H9 (cell line): ENCODE measurements at regions not wholly inside any gene's neighbourhood (a gene's known extent, or its start where the extent isn't known, plus 50 kb on each side); places are given as distances from the start of the nearest gene placed in this dataset.

Experiments
- DNase-seq: peaks from one replicate; pipeline ENCODE4 v3.0.0-alpha.2; 2017
- H2AFZ ChIP-seq: one replicate; pipeline ENCODE4 v1.6.1; 2013; ENCODE audit warnings: mild to moderate bottlenecking, low read length, control low read depth, moderate library complexity
- H2AK5ac ChIP-seq: 2 replicates; pipeline ENCODE4 v1.6.1; 2013; ENCODE audit warnings: low read length, control low read depth, mixed read lengths; ENCODE audit not compliant: insufficient read length
- H2BK120ac ChIP-seq: one replicate; pipeline ENCODE4 v1.6.1; 2013; ENCODE audit warnings: low read depth, mild to moderate bottlenecking, low read length, control low read depth, inconsistent platforms; ENCODE audit not compliant: poor library complexity, severe bottlenecking
- H2BK12ac ChIP-seq: 2 replicates; pipeline ENCODE4 v1.6.1; 2013; ENCODE audit warnings: low read length, control low read depth, mixed read lengths, low read depth; ENCODE audit not compliant: insufficient read length
- H2BK15ac ChIP-seq: 2 replicates; pipeline ENCODE4 v1.6.1; 2013; ENCODE audit warnings: low read depth, low read length, control low read depth
- H2BK20ac ChIP-seq: one replicate; pipeline ENCODE4 v1.6.1; 2013; ENCODE audit warnings: low read depth, mild to moderate bottlenecking, low read length, control low read depth, inconsistent platforms; ENCODE audit not compliant: poor library complexity, severe bottlenecking
- H2BK5ac ChIP-seq: 2 replicates; pipeline ENCODE4 v1.6.1; 2013; ENCODE audit warnings: low read length, control low read depth, mixed read lengths; ENCODE audit not compliant: insufficient read length
- H3K14ac ChIP-seq: 2 replicates; pipeline ENCODE4 v1.6.1; 2013; ENCODE audit warnings: low read length, control low read depth; ENCODE audit not compliant: insufficient read depth
- H3K18ac ChIP-seq: 2 replicates; pipeline ENCODE4 v1.6.1; 2013; ENCODE audit warnings: low read depth, mild to moderate bottlenecking, mixed read lengths, low read length, control low read depth; ENCODE audit not compliant: insufficient read length
- H3K23ac ChIP-seq: 2 replicates; pipeline ENCODE4 v1.6.1; 2013; ENCODE audit warnings: low read length, control low read depth, mixed read lengths, low read depth; ENCODE audit not compliant: insufficient read length
- H3K23me2 ChIP-seq: 2 replicates; pipeline ENCODE4 v1.6.1; 2013; ENCODE audit warnings: low read depth, mild to moderate bottlenecking, mixed read lengths, low read length, control low read depth; ENCODE audit not compliant: insufficient read length, poor library complexity, severe bottlenecking
- H3K27ac ChIP-seq: 2 replicates; pipeline ENCODE4 v1.5.1; 2013; ENCODE audit warnings: low read length, control low read depth, mixed read lengths, low read depth; ENCODE audit not compliant: insufficient read length
- H3K27me3 ChIP-seq: 2 replicates; pipeline ENCODE4 v1.6.1; 2013; ENCODE audit warnings: low read length, control low read depth, inconsistent platforms; ENCODE audit not compliant: insufficient read depth
- H3K4ac ChIP-seq: 2 replicates; pipeline ENCODE4 v1.6.1; 2013; ENCODE audit warnings: low read depth, mild to moderate bottlenecking, control low read depth, inconsistent platforms, low read length, moderate library complexity
- H3K4me1 ChIP-seq: 2 replicates; pipeline ENCODE4 v1.6.1; 2013; ENCODE audit warnings: low read length, control low read depth, inconsistent platforms; ENCODE audit not compliant: insufficient read depth
- H3K4me2 ChIP-seq: 2 replicates; pipeline ENCODE4 v1.6.1; 2013; ENCODE audit warnings: low read length, control low read depth, mixed read lengths; ENCODE audit not compliant: insufficient read length, insufficient read depth
- H3K56ac ChIP-seq: 2 replicates; pipeline ENCODE4 v1.6.1; 2013; ENCODE audit warnings: low read depth, mild to moderate bottlenecking, mixed read lengths, low read length, control low read depth; ENCODE audit not compliant: insufficient read length
- H3K79me1 ChIP-seq: 2 replicates; pipeline ENCODE4 v1.6.1; 2013; ENCODE audit warnings: low read depth, mild to moderate bottlenecking, moderate library complexity, low read length, control low read depth, inconsistent platforms; ENCODE audit not compliant: insufficient read depth, poor library complexity, severe bottlenecking
- H3K79me2 ChIP-seq: 2 replicates; pipeline ENCODE4 v1.6.1; 2013; ENCODE audit warnings: low read length, control low read depth, inconsistent platforms; ENCODE audit not compliant: insufficient read depth
- H3K9ac ChIP-seq: 2 replicates; pipeline ENCODE4 v1.6.1; 2013; ENCODE audit warnings: low read length, control low read depth, mixed read lengths; ENCODE audit not compliant: insufficient read length; ENCODE audit errors: extremely low read depth
- H3K9me3 ChIP-seq: one replicate; pipeline ENCODE4 v1.6.1; 2013; ENCODE audit warnings: low read depth, low read length, inconsistent platforms; ENCODE audit not compliant: control insufficient read depth
- H3T11ph ChIP-seq: one replicate; pipeline ENCODE4 v1.6.1; 2013; ENCODE audit warnings: mild to moderate bottlenecking, low read length, control low read depth, inconsistent platforms
- H4K20me1 ChIP-seq: one replicate; pipeline ENCODE4 v1.6.1; 2013; ENCODE audit not compliant: control insufficient read depth, insufficient read length, insufficient read depth
- H4K5ac ChIP-seq: 2 replicates; pipeline ENCODE4 v1.6.1; 2013; ENCODE audit warnings: low read depth, mild to moderate bottlenecking, mixed read lengths, low read length, control low read depth; ENCODE audit not compliant: insufficient read length
- H4K8ac ChIP-seq: replicated peaks from 2 replicates; pipeline ENCODE4 v1.6.1; 2013; ENCODE audit warnings: low read length, control low read depth, mixed read lengths, low read depth; ENCODE audit not compliant: insufficient read length
- H4K91ac ChIP-seq: 2 replicates; pipeline ENCODE4 v1.6.1; 2013; ENCODE audit warnings: low read depth, mild to moderate bottlenecking, moderate library complexity, mixed read lengths, low read length, control low read depth; ENCODE audit not compliant: insufficient read length
- H3K27ac Mint-ChIP-seq, 3 experiments: 2 replicates in 2 of 3; 3 replicates in 1 of 3; pipeline ENCODE4 v1.8.0; 2020 to 2021; ENCODE audit warnings: mixed read lengths in 3 of 3, mild to moderate bottlenecking in 1 of 3, moderate library complexity in 1 of 3
- H3K27me3 Mint-ChIP-seq: 2 replicates; pipeline ENCODE4 v1.8.0; 2021; ENCODE audit warnings: low read depth, mild to moderate bottlenecking, moderate library complexity, mixed read lengths
- H3K36me3 Mint-ChIP-seq, 3 experiments: 2 replicates in 2 of 3; 3 replicates in 1 of 3; pipeline ENCODE4 v1.8.0; 2020 to 2021; ENCODE audit warnings: low read depth in 3 of 3, mixed read lengths in 3 of 3; ENCODE audit not compliant: insufficient read depth in 1 of 3
- H3K4me1 Mint-ChIP-seq, 2 experiments: 2 replicates each; pipeline ENCODE4 v1.8.0; 2020; ENCODE audit warnings: mixed read lengths in 2 of 2
- H3K4me3 Mint-ChIP-seq, 2 experiments: 2 replicates in 1 of 2; 3 replicates in 1 of 2; pipeline ENCODE4 v1.8.0; 2020 to 2021; ENCODE audit warnings: mild to moderate bottlenecking in 2 of 2, mixed read lengths in 2 of 2, moderate library complexity in 1 of 2
- H3K9me3 Mint-ChIP-seq, 2 experiments: 2 replicates in 1 of 2; 3 replicates in 1 of 2; pipeline ENCODE4 v1.8.0; 2020; ENCODE audit warnings: mild to moderate bottlenecking in 2 of 2, mixed read lengths in 2 of 2, moderate library complexity in 1 of 2
- WGBS: extraction: QIAGEN DNeasy Blood & Tissue Kit; methylation state at CpG from one replicate; pipeline ENCODE4 v1.1.7; 2013; ENCODE audit warnings: missing lambda C conversion rate, low lambda C conversion rate, mixed read lengths; ENCODE audit not compliant: insufficient read length; ENCODE audit errors: extremely low coverage; 5-methylcytosine and 5-hydroxymethylcytosine counted together
- TF ChIP-seq, protein P1 (sequence below): fragments of 200-600 bp; sonication (generic); conservative IDR thresholded peaks from 3 replicates; pipeline ENCODE4 v1.8.0; 2021; ENCODE audit warnings: antibody characterized with exemption, mild to moderate bottlenecking

GRCh38 chr2:64401529-64401880, 52.5 kb upstream of the LGALSL start:
- no peak overlapping the region; a peak in 1 of 7 replicates for H3K27ac Mint-ChIP-seq
- no peak overlapping the region for H2AFZ ChIP-seq

More at GRCh38 chr2:64401529-64401880, 52.5 kb upstream of the LGALSL start:
- peaks cover 16% of the 10 kb centered on the region for H3K4me1 ChIP-seq
- no CpG with 5 or more reads among the region's 4 CpGs for WGBS
- no peak overlapping the region for H3K56ac ChIP-seq
- H4K91ac ChIP-seq, result no peak overlapping the region
- H3K9me3 Mint-ChIP-seq, result no peaks in the 10 kb centered on the region
- no peak overlapping the region for H4K8ac ChIP-seq
- no peak overlapping the region for H3K18ac ChIP-seq
- TF ChIP-seq, protein P1, sequence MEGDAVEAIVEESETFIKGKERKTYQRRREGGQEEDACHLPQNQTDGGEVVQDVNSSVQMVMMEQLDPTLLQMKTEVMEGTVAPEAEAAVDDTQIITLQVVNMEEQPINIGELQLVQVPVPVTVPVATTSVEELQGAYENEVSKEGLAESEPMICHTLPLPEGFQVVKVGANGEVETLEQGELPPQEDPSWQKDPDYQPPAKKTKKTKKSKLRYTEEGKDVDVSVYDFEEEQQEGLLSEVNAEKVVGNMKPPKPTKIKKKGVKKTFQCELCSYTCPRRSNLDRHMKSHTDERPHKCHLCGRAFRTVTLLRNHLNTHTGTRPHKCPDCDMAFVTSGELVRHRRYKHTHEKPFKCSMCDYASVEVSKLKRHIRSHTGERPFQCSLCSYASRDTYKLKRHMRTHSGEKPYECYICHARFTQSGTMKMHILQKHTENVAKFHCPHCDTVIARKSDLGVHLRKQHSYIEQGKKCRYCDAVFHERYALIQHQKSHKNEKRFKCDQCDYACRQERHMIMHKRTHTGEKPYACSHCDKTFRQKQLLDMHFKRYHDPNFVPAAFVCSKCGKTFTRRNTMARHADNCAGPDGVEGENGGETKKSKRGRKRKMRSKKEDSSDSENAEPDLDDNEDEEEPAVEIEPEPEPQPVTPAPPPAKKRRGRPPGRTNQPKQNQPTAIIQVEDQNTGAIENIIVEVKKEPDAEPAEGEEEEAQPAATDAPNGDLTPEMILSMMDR, result no peak
- no peak overlapping the region for H3K9ac ChIP-seq
- DNase-seq, result no peak
- no peak overlapping the region for H3K14ac ChIP-seq
- H3K27ac ChIP-seq, result no peak overlapping the region
- no peak overlapping the region; a peak in 1 of 5 replicates for H3K4me3 Mint-ChIP-seq
- H3K79me1 ChIP-seq, result no peaks in the 10 kb centered on the region
- no peak overlapping the region for H2BK120ac ChIP-seq
- H3K4me2 ChIP-seq, result no peak overlapping the region
- H3K4me1 Mint-ChIP-seq, result peaks cover 44 to 54% of the 10 kb centered on the region in 2 experiments
- H3K23ac ChIP-seq, result no peak overlapping the region
- no peaks in the 10 kb centered on the region for H4K20me1 ChIP-seq
- H4K5ac ChIP-seq, result no peak overlapping the region
- no peaks in the 10 kb centered on the region for H3K27me3 Mint-ChIP-seq
- no peak overlapping the region for H2BK12ac ChIP-seq
- no peak overlapping the region for H3K4ac ChIP-seq
- 0 out of 7 replicates have a peak, but pooled peaks cover 0 to 1% (median 0%) of the 10 kb centered on the region in 3 experiments for H3K36me3 Mint-ChIP-seq
- peaks cover 5% of the 10 kb centered on the region for H3K23me2 ChIP-seq
- no peak overlapping the region for H2BK5ac ChIP-seq
- no peak overlapping the region for H2BK15ac ChIP-seq
- H3K79me2 ChIP-seq, result no peaks in the 10 kb centered on the region
- H3K9me3 ChIP-seq, result no peaks in the 10 kb centered on the region
- H3T11ph ChIP-seq, result no peak overlapping the region
- H2AK5ac ChIP-seq, result no peak overlapping the region
- no peak overlapping the region for H2BK20ac ChIP-seq
- H3K27me3 ChIP-seq, result no peaks in the 10 kb centered on the region
